OCI-LY3 (cell line): ENCODE measurements at regions not wholly inside any gene's neighbourhood (a gene's known extent, or its start where the extent isn't known, plus 50 kb on each side); places are given as distances from the start of the nearest gene placed in this dataset.
"Not testable (repeated sequence)": the region's sequence is repeated elsewhere in the genome, so short reads cannot be mapped to it uniquely, and the experiment has no call there.

ENCODE experiments used
- H2AFZ ChIP-seq: fragments of 200-600, 300-600 bp; shearing (Covaris generic); 2 replicates; pipeline ENCODE4 v1.6.0; 2014; ENCODE audit warnings: antibody characterized with exemption, low read depth, low read length
- H3K27ac ChIP-seq: fragments of 200-600, 300-600 bp; sonication (generic); 2 replicates; pipeline ENCODE4 v1.5.1; 2014; ENCODE audit warnings: mild to moderate bottlenecking, low read length, moderate library complexity, mixed read lengths
- H3K27me3 ChIP-seq: fragments of 200-600, 300-600 bp; sonication (generic); 2 replicates; pipeline ENCODE4 v1.6.1; 2014; ENCODE audit warnings: low read depth, low read length, mixed read lengths
- H3K36me3 ChIP-seq: fragments of 200-600, 300-600 bp; sonication (generic); replicated peaks from 2 replicates; pipeline ENCODE3; 2014; ENCODE audit warnings: low read depth, low read length, mixed read lengths
- H3K4me1 ChIP-seq: fragments of 300-600, 200-600 bp; sonication (generic); 2 replicates; pipeline ENCODE4 v1.6.1; 2014; ENCODE audit warnings: low read length, mixed read lengths
- H3K4me2 ChIP-seq: fragments of 200-600, 300-600 bp; sonication (generic); 2 replicates; pipeline ENCODE4 v1.6.1; 2014; ENCODE audit warnings: low read length, mixed read lengths
- H3K4me3 ChIP-seq: fragments of 300-600, 200-600 bp; sonication (generic); 2 replicates; pipeline ENCODE4 v1.5.1; 2014; ENCODE audit warnings: antibody characterized with exemption, mild to moderate bottlenecking, low read length, moderate library complexity
- H3K79me2 ChIP-seq: fragments of 300-600, 200-600 bp; shearing (Covaris generic); 2 replicates; pipeline ENCODE4 v1.6.1; 2014; ENCODE audit warnings: mild to moderate bottlenecking, low read length, mixed read lengths
- H3K9ac ChIP-seq: fragments of 300-600, 200-600 bp; shearing (Covaris generic); 2 replicates; pipeline ENCODE4 v1.6.0; 2014; ENCODE audit warnings: mild to moderate bottlenecking, low read length, moderate library complexity
- H3K9me3 ChIP-seq: fragments of 200-600, 300-600 bp; shearing (Covaris generic); 2 replicates; pipeline ENCODE4 v1.6.1; 2014; ENCODE audit warnings: low read length, mixed read lengths; ENCODE audit not compliant: insufficient read depth
- H4K20me1 ChIP-seq: fragments of 200-600, 300-600 bp; sonication (generic); 2 replicates; pipeline ENCODE4 v1.6.1; 2016; ENCODE audit warnings: low read length, mixed read lengths; ENCODE audit not compliant: insufficient read depth

DNA sequence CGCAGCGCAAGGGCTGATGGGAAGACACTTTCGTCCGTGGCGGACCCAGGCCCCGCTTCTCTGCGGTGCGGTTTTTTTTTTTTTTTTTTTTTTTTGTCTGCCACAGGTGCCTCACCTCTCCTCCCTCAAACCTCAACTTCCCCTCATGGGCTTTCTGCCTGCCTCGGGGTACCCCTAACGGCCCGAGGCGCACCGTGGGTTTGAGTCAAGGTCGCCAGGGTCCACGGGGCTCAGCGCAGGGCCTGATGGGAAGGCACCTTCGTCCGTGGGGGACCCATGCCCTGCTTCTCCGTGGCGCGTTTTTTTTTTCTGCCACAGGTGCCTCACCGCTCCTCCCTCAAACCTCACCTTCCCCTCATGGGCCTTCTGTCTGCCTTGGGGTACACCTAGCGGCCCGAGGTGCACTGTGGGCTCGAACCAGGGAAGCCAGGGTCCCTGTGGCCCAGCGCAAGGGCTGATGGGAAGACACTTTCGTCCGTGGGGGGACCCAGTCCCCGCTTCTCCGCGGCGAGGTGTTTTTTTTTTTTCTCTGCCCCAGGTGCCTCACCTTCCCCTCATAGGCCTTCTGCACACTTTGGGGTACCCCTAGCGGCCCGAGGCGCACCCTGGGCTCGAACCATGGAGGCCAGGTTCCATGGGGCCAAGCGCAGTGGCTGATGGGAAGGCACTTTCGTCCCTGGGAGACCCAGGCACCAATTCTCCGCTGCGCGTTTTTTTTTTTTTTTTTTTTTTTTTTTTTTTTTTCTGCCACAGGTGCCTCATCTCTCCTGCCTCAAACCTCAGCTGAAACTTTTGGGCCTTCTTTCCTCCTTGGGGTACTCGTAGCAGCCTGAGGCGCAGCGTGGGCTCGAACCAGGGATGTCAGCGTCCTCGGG, 165.2 kb upstream of the ZNG1F start:
- not testable (repeated sequence) for H3K9ac ChIP-seq, H3K36me3 ChIP-seq, H3K4me1 ChIP-seq, H3K9me3 ChIP-seq, H4K20me1 ChIP-seq, H2AFZ ChIP-seq, H3K4me3 ChIP-seq, H3K27me3 ChIP-seq, H3K27ac ChIP-seq, H3K79me2 ChIP-seq, H3K4me2 ChIP-seq

DNA sequence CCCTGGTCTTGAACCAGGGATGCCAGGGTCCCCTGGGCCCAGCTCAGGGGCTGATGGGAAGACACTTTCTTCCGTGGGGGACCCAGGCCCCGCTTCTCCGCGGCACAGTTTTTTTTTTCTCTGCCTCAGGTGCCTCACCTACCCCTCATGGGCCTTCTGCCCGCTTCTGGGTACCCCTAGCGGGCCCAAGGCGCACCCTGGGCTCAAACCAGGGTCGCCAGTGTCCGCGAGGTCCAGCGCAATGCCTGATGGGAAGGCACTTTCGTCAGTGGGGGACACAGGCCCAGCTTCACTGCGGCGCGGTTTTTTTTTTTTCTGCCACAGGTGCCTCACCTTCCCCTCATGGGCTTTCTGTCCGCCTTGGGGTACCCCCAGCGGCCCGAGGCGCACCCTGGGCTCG, 163.9 kb upstream of the ZNG1F start:
- H3K9ac ChIP-seq, H3K4me3 ChIP-seq, H3K27ac ChIP-seq, H3K36me3 ChIP-seq, H3K4me2 ChIP-seq, H4K20me1 ChIP-seq, H3K27me3 ChIP-seq, H3K4me1 ChIP-seq, H2AFZ ChIP-seq, H3K79me2 ChIP-seq, H3K9me3 ChIP-seq: not testable (repeated sequence)

DNA sequence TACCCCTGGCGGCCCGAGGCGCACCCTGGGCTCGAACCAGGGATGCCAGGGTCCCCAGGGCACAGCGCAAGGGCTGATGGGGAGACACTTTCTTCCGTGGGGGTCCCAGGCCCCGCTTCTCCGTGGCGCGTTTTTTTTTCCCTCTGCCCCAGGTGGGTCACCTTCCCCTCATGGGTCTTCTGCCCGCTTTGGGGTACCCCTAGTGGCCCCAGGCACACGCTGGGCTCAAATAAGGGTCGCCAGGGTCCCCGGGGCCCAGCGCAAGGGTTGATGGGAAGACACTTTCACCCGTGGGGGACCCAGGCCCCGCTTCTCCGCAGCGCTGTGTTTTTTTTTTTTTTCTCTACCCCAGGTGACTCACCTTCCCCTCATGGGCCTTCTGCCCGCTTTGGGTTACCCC, 163.3 kb upstream of the ZNG1F start:
- not testable (repeated sequence) for H3K36me3 ChIP-seq, H3K79me2 ChIP-seq, H4K20me1 ChIP-seq, H3K9ac ChIP-seq, H3K27ac ChIP-seq, H3K4me2 ChIP-seq, H3K27me3 ChIP-seq, H3K4me1 ChIP-seq, H3K9me3 ChIP-seq, H2AFZ ChIP-seq, H3K4me3 ChIP-seq

GRCh38 chr9:41347893-41348292, 158.8 kb upstream of the ZNG1F start:
- not testable (repeated sequence) for H3K27ac ChIP-seq, H3K36me3 ChIP-seq, H3K27me3 ChIP-seq, H3K79me2 ChIP-seq, H3K9ac ChIP-seq, H2AFZ ChIP-seq, H3K4me3 ChIP-seq, H4K20me1 ChIP-seq, H3K4me2 ChIP-seq, H3K9me3 ChIP-seq, H3K4me1 ChIP-seq

- H3K4me1 ChIP-seq, H3K27ac ChIP-seq, H3K9me3 ChIP-seq, H3K36me3 ChIP-seq, H3K4me2 ChIP-seq, H3K79me2 ChIP-seq, H3K27me3 ChIP-seq, H3K9ac ChIP-seq, H3K4me3 ChIP-seq, H2AFZ ChIP-seq, H4K20me1 ChIP-seq: not testable (repeated sequence)
Measured at GRCh38 chr9:41332562-41332961, 143.4 kb upstream of the ZNG1F start.

DNA sequence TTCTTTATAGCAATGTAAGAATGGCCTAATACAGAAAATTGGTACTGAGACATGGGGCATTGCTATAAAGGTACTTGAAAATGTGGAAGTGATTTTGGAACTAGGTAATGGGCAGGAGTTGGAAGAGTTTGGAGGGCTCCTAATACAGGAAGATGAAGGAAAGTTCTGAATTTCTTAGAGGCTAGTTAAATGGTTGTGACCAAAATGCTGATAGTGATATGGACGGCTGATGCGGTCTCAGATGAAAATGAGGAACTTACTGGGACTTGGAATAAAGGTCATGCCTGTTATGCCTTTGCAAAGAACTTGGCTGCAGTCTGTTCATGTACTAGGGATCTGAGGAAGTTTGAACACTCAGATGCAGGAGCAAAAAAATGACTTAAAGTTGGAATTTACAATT, 132.2 kb upstream of the ZNG1F start:
- H4K20me1 ChIP-seq, H3K4me2 ChIP-seq, H3K4me3 ChIP-seq, H3K36me3 ChIP-seq, H3K27me3 ChIP-seq, H2AFZ ChIP-seq, H3K4me1 ChIP-seq, H3K9ac ChIP-seq, H3K27ac ChIP-seq, H3K9me3 ChIP-seq, H3K79me2 ChIP-seq: not testable (repeated sequence)

DNA sequence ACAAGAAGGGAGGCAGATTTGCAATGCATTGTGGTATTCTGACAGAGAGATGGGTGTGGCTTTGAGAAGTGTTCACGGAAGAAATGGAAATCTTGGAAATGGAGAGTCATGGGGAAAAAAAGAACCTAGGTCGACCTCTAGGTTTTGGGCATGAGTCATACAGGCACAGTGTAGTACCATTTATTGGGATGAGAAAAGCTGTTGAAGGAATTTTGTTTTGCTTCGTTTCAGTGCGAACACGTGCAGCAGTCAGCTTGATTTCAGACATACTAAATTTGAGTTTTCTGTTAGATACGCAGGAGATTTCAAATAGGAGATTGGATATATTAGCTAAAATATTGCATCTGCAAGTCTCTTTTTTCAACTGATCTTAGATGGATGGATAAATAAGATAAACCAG, 119.8 kb upstream of the ZNG1F start:
- not testable (repeated sequence) for H3K27me3 ChIP-seq, H3K36me3 ChIP-seq, H2AFZ ChIP-seq

DNA sequence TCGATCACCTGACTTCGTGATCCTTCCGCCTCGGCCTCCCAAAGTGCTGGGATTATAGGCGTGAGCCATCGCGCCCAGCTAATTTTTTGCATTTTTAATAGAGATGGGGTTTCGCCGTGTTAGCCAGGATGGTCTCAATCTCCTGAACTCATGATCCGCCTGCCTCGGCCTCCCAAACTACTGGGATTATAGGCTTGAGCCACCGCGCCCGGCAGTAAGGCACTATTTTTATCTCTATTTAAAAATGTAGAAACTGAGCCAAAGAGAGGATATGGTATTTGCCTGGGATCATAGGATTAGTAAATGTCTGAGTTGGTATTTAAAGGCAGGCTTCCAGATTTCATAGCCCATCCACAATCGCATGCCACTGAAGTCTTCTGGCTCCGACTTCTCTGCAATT, 96.6 kb upstream of the ZNG1F start:
- not testable (repeated sequence) for H2AFZ ChIP-seq, H4K20me1 ChIP-seq, H3K79me2 ChIP-seq, H3K9me3 ChIP-seq, H3K4me3 ChIP-seq, H3K27ac ChIP-seq, H3K9ac ChIP-seq, H3K36me3 ChIP-seq, H3K4me1 ChIP-seq, H3K4me2 ChIP-seq, H3K27me3 ChIP-seq

More for the DNA sequence above, 119.8 kb upstream of the ZNG1F start:
- not testable (repeated sequence) for H3K4me2 ChIP-seq, H3K4me3 ChIP-seq, H3K9me3 ChIP-seq, H3K4me1 ChIP-seq, H3K79me2 ChIP-seq, H3K27ac ChIP-seq, H3K9ac ChIP-seq, H4K20me1 ChIP-seq

- not testable (repeated sequence) for H2AFZ ChIP-seq, H3K79me2 ChIP-seq, H4K20me1 ChIP-seq, H3K9me3 ChIP-seq, H3K4me3 ChIP-seq, H3K27ac ChIP-seq, H3K4me2 ChIP-seq, H3K9ac ChIP-seq, H3K36me3 ChIP-seq, H3K4me1 ChIP-seq, H3K27me3 ChIP-seq
Measured at GRCh38 chr9:41280299-41281238, 91.5 kb upstream of the ZNG1F start.
